AG09319 (cell line): ENCODE measurements at regions not wholly inside any gene's neighbourhood (a gene's known extent, or its start where the extent isn't known, plus 50 kb on each side); places are given as distances from the start of the nearest gene placed in this dataset.
"Not testable (repeated sequence)": the region's sequence is repeated elsewhere in the genome, so short reads cannot be mapped to it uniquely, and the experiment has no call there.

ENCODE experiments used
- DNase-seq: peaks from one replicate; pipeline ENCODE4 v3.0.0-alpha.2; 2010; ENCODE audit warnings: low read depth; ENCODE audit errors: extremely low read depth
- TF ChIP-seq, protein P1 (sequence below): IDR thresholded peaks from 2 replicates; pipeline ENCODE4 v1.5.1; 2011; ENCODE audit warnings: low read depth, mild to moderate bottlenecking, inconsistent platforms, low read length, moderate library complexity

DNA sequence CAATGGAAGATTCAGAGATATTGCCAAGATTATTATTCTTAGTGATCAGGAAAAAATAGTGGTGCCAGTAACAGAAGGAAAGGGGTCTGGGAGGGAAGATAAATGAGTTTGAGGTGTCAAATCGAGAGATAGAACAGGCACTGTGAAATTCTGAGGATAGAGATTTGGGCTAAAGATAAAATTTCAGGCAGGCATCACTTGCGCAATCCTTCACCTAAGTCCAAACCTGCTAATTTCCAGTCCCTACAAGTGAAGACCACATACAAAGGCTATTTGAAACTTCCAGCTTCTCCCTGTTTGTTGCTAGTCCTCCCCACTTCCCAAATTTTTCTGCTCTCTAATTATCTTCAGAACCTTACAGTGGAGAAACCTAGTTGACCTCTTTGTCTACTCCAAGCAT, 494.6 kb downstream of the MAGEE1 start:
- DNase-seq, result no peak
- TF ChIP-seq, protein P1, sequence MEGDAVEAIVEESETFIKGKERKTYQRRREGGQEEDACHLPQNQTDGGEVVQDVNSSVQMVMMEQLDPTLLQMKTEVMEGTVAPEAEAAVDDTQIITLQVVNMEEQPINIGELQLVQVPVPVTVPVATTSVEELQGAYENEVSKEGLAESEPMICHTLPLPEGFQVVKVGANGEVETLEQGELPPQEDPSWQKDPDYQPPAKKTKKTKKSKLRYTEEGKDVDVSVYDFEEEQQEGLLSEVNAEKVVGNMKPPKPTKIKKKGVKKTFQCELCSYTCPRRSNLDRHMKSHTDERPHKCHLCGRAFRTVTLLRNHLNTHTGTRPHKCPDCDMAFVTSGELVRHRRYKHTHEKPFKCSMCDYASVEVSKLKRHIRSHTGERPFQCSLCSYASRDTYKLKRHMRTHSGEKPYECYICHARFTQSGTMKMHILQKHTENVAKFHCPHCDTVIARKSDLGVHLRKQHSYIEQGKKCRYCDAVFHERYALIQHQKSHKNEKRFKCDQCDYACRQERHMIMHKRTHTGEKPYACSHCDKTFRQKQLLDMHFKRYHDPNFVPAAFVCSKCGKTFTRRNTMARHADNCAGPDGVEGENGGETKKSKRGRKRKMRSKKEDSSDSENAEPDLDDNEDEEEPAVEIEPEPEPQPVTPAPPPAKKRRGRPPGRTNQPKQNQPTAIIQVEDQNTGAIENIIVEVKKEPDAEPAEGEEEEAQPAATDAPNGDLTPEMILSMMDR, result no peak

DNA sequence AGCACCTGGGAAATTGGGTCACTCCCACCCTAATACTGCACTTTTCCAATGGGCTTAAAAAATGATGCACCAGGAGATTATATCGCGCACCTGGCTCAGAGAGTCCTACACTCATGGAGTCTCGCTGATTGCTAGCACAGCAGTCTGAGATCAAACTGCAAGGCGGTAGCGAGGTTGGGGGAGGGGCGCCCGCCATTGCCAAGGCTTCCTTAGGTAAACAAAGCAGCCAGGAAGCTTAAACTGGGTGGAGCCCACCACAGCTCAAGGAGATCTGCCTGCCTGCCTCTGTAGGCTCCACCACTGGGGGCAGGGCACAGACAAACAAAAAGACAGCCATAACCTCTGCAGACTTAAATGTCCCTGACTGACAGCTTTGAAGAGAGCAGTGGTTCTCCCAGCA, 497.1 kb downstream of the MAGEE1 start:
- DNase-seq, result not testable (repeated sequence)

DNA sequence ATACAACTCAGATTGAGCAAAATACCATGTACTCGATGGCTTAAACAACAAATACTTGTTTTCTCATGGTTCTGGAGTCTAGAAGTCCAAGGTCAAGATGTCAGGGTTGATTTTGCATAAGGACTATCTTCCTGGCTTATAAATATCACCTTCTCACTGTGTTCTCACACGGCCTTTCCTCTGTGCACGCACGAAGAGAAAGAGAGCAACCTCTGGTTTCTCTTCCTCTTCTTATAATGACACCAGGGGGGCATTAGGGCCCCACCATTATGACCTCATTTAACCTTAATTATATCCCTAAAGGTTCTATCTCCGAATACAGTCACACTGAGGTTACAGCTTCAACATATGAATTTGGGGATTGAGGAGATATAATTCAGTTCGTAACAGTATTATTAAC, 504.0 kb downstream of the MAGEE1 start:
- TF ChIP-seq, protein P1, result no peak
- no peak for DNase-seq

DNA sequence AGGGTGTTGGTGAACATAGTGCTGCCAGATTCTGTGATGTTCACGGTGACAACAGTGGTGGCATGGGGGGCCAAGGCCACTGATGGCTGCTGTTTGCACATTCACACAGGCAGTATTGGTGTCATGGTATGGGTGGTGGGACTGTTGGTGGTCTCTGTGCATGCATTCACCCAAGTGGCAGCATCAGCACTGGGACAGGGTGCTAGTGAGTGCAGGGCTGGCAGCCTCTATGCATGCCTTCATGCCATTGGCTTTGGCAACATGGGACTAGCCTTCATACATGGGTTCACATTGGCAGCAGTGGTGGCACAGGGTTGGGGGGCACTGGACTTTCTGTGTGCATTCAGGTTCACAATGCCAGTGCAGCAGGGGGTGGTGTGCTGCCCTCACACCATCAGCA, 489.7 kb upstream of the FGF16 start:
- TF ChIP-seq, protein P1, result no peak
- DNase-seq, result no peak

DNA sequence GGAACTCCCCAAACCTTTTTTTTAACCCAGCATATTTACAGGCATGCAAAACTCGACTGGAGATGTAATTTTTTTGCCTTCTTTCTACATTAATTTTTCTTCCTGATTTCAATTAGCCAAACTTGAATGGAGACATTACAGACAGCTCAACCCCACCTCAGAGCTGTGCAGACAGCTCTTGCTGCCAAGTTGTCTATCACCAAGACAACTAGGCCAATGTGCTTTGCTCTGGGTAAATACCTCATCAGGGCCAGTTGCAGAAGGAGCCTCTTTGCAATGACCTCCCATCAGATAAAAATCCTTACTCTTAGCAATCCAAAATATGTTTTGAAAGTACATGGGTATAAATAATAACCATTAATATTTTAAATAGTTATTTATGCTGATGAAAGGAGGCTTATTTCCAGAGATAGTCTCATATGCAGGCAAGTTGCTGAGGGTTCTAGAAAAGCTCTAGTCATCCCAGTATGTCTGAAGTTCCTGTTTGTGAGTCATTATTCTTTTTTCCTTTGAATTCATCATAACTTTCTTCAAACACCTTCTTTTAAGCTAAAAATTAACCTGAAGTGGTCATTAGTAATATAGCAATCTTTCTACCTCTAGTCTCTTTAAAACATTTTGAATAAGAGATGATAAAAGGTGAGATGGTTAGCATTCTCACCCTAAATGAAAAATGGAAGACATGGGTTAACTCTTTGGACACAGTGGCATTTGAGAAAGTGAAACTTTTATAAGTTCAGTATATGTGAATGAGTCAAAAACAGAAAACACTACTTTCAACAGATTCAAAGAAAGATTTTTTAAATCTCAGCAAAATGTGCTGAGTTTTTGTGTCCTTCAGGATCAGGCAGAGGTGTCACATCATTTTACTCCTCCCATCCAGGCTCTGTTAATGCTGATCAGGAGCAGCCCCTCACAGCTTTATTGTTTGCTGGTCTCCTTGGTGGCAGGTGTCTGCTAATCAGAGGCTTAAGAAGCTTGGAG, 475.5 kb upstream of the FGF16 start:
- DNase-seq, result no peak
- TF ChIP-seq, protein P1, result no peak

DNA sequence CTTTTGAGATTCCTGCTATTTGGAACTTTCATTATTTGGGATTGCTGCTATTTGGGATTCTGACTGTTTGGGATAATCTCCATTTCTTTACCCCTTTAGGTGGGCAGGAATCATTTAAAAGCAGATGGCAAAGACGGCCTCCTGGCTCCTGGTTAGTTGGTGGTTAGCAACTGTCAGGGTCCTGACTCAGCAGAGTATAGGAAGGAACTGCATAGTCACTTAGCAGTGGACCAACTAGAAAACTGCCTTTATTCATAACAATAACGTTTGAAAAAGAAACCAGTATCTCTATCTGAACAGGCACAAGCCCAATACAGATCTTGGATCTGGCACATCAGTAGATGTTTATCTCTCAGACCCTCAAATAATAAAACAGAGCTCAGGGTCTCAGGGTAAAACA, 469.7 kb upstream of the FGF16 start:
- DNase-seq, result no peak
- TF ChIP-seq, protein P1, result no peak

DNA sequence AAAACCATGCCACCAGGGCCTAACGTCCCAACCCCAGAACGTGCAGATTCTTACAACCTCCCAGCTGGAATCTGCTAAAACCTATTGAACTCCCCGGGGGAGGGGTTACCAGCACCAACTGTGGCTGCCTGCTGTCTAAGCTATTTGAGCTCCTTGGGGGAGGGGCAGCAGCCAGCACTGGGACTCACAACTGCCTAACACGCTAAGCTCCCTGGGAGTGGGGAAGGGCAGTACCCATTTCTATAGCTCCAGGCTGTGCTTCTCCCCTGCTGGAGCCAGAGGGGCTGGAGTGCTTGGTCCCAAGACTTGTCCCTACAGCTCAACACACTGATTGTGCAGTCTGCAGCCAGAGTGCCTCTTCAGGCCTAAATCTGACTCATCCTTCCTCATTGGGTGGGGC, 459.8 kb upstream of the FGF16 start:
- DNase-seq, result no peak
- TF ChIP-seq, protein P1, result no peak

DNA sequence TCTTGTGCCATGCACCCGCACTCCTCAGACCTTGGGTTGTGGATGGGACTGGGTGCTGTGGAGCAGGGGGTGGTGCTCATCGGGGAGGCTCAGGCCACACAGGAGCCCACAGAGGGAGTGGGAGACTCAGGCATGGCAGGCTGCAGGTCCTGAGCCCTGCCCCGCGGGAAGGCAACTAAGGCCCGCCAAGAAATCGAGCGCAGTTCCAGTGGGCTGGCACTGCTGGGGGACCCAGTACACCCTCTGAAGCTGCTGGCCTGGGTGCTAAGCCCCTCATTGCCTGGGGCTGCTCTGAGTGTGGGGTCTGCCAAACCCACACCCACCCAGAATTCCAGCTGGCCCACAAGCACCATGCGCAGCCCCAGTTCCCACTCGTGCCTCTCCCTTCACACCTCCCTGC, 450.5 kb upstream of the FGF16 start:
- TF ChIP-seq, protein P1, result no peak
- DNase-seq, result no peak
